Testis (tissue), 2 donors: ENCODE measurements at regions not wholly inside any gene's neighbourhood (a gene's known extent, or its start where the extent isn't known, plus 50 kb on each side); places are given as distances from the start of the nearest gene placed in this dataset.

ENCODE experiments used
- CTCF ChIP-seq, 3 experiments: fragments of 450-650 bp in 2 of 3; fragments of 200-600 bp in 1 of 3; sonication (generic) in 1 of 3; IDR thresholded peaks; one replicate each; pipeline ENCODE4 v1.5.1; 2016 to 2019; ENCODE audit warnings: antibody characterized with exemption in 3 of 3, mild to moderate bottlenecking in 2 of 3, moderate library complexity in 1 of 3
- POLR2A ChIP-seq: fragments of 450-650 bp; IDR thresholded peaks from one replicate; pipeline ENCODE4 v1.6.1; 2017; ENCODE audit warnings: antibody characterized with exemption, mild to moderate bottlenecking, moderate library complexity

- TF ChIP-seq CTCF (IDR thresholded peaks at IDR 0.05) (no peak), POLR2A (no peak)
Observed at GRCh38 chr11:90341986-90342385, 119.1 kb upstream of the CHORDC1 start.
